Loucy (cell line): ENCODE measurements at regions not wholly inside any gene's neighbourhood (a gene's known extent, or its start where the extent isn't known, plus 50 kb on each side); places are given as distances from the start of the nearest gene placed in this dataset.

ENCODE experiments used
- H2AFZ ChIP-seq: fragments of 200-600 bp; sonication (generic); 2 replicates; pipeline ENCODE4 v1.6.0; 2016; ENCODE audit warnings: antibody characterized with exemption, mild to moderate bottlenecking, low read length, moderate library complexity
- H3F3A ChIP-seq: fragments of 200-600 bp; 2 replicates; pipeline ENCODE4 v1.6.0; 2016; ENCODE audit warnings: antibody characterized with exemption, low read depth, mild to moderate bottlenecking
- H3K27me3 ChIP-seq: fragments of 200-600 bp; sonication (generic); 2 replicates; pipeline ENCODE4 v1.6.1; 2014; ENCODE audit warnings: low read length, mild to moderate bottlenecking; ENCODE audit not compliant: insufficient read depth, poor library complexity, severe bottlenecking
- H3K36me3 ChIP-seq: fragments of 200-600 bp; sonication (generic); 2 replicates; pipeline ENCODE4 v1.6.1; 2016; ENCODE audit warnings: low read length; ENCODE audit not compliant: insufficient read depth
- H3K4me1 ChIP-seq: fragments of 200-600 bp; sonication (generic); 2 replicates; pipeline ENCODE4 v1.5.1; 2014; ENCODE audit warnings: low read length, mild to moderate bottlenecking; ENCODE audit not compliant: insufficient read depth, poor library complexity, severe bottlenecking
- H3K4me2 ChIP-seq: fragments of 200-600 bp; sonication (generic); 2 replicates; pipeline ENCODE4 v1.6.0; 2014; ENCODE audit warnings: antibody characterized with exemption, low read length, low read depth, mild to moderate bottlenecking; ENCODE audit not compliant: poor library complexity, severe bottlenecking
- H3K4me3 ChIP-seq: fragments of 200-600 bp; sonication (generic); 2 replicates; pipeline ENCODE4 v1.5.1; 2014; ENCODE audit warnings: low read length, mild to moderate bottlenecking, mixed read lengths; ENCODE audit not compliant: poor library complexity, severe bottlenecking
- H3K79me2 ChIP-seq: fragments of 200-600 bp; sonication (generic); 2 replicates; pipeline ENCODE4 v1.6.1; 2014; ENCODE audit warnings: low read length; ENCODE audit not compliant: insufficient read depth
- H3K9ac ChIP-seq: fragments of 200-600 bp; sonication (generic); 2 replicates; pipeline ENCODE4 v1.6.0; 2014; ENCODE audit warnings: mild to moderate bottlenecking, low read depth, low read length, moderate library complexity; ENCODE audit not compliant: poor library complexity, severe bottlenecking
- H3K9me2 ChIP-seq: fragments of 200-600 bp; sonication (generic); replicated peaks from 2 replicates; pipeline ENCODE4 v1.6.1; 2016; ENCODE audit warnings: low read depth, low read length, mixed read lengths
- H3K9me3 ChIP-seq: fragments of 200-600 bp; sonication (generic); 2 replicates; pipeline ENCODE4 v1.6.1; 2014; ENCODE audit warnings: mild to moderate bottlenecking, antibody characterized with exemption, low read length, low read depth; ENCODE audit not compliant: insufficient read depth
- H4K20me1 ChIP-seq: fragments of 200-600 bp; sonication (generic); 2 replicates; pipeline ENCODE4 v1.6.0; 2014; ENCODE audit warnings: antibody characterized with exemption, low read length, mild to moderate bottlenecking; ENCODE audit not compliant: insufficient read depth, poor library complexity, severe bottlenecking
- EZH2phosphoT487 ChIP-seq: fragments of 200-600 bp; IDR thresholded peaks from 2 replicates; pipeline ENCODE4 v1.6.1; 2018; ENCODE audit warnings: antibody characterized with exemption, mild to moderate bottlenecking, moderate library complexity, borderline replicate concordance
- TF ChIP-seq, protein P1 (sequence below): fragments of 200-600 bp; sonication (generic); conservative IDR thresholded peaks from 2 replicates; pipeline ENCODE4 v1.5.1; 2014; ENCODE audit warnings: mild to moderate bottlenecking, antibody characterized with exemption, low read length

DNA sequence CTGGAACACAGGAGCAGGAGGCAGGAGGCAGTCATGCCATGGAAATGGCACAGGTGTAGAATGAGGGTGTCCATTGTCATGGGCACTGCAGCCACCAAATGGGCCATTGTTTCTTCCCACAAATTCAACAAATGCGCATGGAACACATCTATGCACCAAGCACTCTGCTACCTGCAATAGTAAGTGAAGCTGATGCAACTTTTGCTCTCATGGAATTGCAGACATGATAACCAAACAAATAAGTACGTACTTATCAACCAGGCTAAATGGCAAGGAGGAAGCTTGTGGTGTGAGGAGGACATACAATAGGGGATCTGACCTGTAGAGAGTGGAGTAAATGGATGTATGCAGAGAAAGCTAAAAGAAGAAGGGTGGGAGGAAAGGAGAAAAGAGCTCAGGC lies 116.8 kb downstream of the TRIM36 start:
- Histone ChIP-seq H3K9ac (no peak overlapping the region), H3F3A (no peaks in the 10 kb centered on the region), H3K9me2 (no peaks in the 10 kb centered on the region), H2AFZ (no peak overlapping the region), H3K4me1 (no peaks in the 10 kb centered on the region), H3K4me3 (no peak overlapping the region), H3K9me3 (no peaks in the 10 kb centered on the region), H3K36me3 (no peaks in the 10 kb centered on the region), H4K20me1 (no peaks in the 10 kb centered on the region), H3K79me2 (no peaks in the 10 kb centered on the region), H3K4me2 (no peak overlapping the region), H3K27me3 (no peaks in the 10 kb centered on the region)
- TF ChIP-seq, protein P1, sequence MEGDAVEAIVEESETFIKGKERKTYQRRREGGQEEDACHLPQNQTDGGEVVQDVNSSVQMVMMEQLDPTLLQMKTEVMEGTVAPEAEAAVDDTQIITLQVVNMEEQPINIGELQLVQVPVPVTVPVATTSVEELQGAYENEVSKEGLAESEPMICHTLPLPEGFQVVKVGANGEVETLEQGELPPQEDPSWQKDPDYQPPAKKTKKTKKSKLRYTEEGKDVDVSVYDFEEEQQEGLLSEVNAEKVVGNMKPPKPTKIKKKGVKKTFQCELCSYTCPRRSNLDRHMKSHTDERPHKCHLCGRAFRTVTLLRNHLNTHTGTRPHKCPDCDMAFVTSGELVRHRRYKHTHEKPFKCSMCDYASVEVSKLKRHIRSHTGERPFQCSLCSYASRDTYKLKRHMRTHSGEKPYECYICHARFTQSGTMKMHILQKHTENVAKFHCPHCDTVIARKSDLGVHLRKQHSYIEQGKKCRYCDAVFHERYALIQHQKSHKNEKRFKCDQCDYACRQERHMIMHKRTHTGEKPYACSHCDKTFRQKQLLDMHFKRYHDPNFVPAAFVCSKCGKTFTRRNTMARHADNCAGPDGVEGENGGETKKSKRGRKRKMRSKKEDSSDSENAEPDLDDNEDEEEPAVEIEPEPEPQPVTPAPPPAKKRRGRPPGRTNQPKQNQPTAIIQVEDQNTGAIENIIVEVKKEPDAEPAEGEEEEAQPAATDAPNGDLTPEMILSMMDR = no peak
- TF ChIP-seq EZH2phosphoT487 = no peak

DNA sequence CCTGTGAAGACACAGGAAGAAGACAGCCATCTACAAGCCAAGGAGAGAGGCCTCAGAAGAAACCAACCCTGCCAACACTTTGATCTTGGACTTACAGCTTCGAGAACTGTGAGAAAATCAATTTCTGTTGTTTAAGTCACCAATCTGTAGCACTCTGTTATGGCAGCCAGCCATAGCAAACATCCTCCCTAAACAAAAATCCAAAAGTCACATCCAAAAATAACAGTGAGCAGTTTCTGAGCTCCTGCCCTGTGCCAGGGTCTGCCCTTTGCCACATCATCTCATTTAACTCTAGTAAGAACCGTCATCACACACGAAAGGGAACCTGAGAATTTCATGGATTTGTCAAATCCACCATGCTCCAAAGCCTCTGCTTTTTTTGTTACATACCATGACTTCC lies 118.8 kb downstream of the TRIM36 start:
- Histone ChIP-seq H3K9me2 (no peaks in the 10 kb centered on the region), H3K27me3 (no peaks in the 10 kb centered on the region), H3K4me1 (no peaks in the 10 kb centered on the region), H3F3A (no peaks in the 10 kb centered on the region), H4K20me1 (no peaks in the 10 kb centered on the region), H3K4me3 (no peak overlapping the region), H3K79me2 (no peaks in the 10 kb centered on the region), H3K9ac (no peak overlapping the region), H3K36me3 (no peaks in the 10 kb centered on the region), H2AFZ (no peak overlapping the region), H3K9me3 (no peaks in the 10 kb centered on the region), H3K4me2 (no peak overlapping the region)
- no peak for TF ChIP-seq EZH2phosphoT487
- TF ChIP-seq, protein P1 = no peak

DNA sequence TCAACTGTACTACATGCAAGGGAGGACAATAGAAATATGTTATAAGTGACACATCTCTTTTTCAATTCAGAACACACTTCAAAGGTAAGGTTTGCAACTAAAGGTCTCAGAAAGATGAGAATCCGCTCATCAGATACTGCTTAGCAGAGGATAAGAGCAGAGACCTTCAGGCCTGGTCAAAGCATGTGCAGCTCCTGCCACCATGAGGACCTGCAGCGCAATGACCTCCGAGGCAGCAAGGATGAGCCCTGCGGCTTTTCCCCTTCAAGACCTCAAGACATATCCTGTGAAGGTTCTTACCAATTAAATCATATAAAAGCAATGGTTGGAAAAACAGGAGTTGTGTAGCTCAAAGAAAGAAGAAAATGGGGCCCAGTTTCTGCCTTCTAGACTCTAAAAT lies 135.8 kb downstream of the TRIM36 start:
- Histone ChIP-seq H3K4me3 (no peak overlapping the region), H3K9me3 (no peaks in the 10 kb centered on the region), H3K79me2 (no peaks in the 10 kb centered on the region), H3K27me3 (no peaks in the 10 kb centered on the region), H3K9me2 (no peaks in the 10 kb centered on the region), H3K36me3 (no peaks in the 10 kb centered on the region), H3K4me2 (no peak overlapping the region), H3K4me1 (no peaks in the 10 kb centered on the region), H3K9ac (no peak overlapping the region), H3F3A (no peaks in the 10 kb centered on the region), H4K20me1 (no peaks in the 10 kb centered on the region), H2AFZ (no peak overlapping the region)
- TF ChIP-seq, protein P1 = no peak
- no peak for TF ChIP-seq EZH2phosphoT487
